ENCODE measurements at regions not wholly inside any gene's neighbourhood (a gene's known extent, or its start where the extent isn't known, plus 50 kb on each side); places are given as distances from the start of the nearest gene placed in this dataset.

DNA sequence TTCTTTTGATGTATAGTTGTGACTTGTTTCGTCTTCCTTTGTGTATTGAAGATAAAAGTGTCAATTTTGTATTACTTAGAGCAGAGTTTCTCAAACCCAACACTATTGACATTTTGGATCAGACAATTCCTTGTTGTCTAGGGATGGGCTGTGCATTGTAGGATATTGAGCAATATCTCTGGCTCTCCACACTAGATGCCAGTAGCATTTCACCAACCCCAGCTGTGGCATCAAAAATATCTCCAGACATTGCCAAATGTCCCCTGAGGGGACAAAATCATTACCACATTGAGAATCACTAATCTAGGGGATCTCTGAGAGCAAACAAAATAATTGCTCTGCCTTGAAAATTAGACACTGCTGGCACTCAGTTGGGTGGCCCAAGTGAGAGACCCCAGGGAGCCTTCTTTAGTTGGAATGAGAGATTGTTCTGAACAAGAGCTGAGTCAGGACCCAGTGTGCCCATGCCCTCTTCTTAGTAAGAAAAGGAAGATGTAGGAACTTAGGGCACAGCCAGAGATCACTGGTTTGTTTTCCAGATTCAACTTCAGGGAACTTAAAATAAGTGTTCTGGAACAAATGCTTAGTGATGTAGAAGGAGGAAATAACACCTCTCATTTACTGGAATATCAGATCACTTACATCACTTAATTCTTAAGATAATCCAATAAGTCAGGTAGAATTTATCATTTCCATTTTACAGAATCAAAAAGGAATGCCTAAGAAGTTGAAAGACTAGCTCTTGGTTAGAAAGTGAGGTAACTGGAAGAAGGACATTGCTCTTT, 466.6 kb upstream of the TNP1 start:
- TF ChIP-seq, protein P1, sequence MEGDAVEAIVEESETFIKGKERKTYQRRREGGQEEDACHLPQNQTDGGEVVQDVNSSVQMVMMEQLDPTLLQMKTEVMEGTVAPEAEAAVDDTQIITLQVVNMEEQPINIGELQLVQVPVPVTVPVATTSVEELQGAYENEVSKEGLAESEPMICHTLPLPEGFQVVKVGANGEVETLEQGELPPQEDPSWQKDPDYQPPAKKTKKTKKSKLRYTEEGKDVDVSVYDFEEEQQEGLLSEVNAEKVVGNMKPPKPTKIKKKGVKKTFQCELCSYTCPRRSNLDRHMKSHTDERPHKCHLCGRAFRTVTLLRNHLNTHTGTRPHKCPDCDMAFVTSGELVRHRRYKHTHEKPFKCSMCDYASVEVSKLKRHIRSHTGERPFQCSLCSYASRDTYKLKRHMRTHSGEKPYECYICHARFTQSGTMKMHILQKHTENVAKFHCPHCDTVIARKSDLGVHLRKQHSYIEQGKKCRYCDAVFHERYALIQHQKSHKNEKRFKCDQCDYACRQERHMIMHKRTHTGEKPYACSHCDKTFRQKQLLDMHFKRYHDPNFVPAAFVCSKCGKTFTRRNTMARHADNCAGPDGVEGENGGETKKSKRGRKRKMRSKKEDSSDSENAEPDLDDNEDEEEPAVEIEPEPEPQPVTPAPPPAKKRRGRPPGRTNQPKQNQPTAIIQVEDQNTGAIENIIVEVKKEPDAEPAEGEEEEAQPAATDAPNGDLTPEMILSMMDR (IDR thresholded peaks at IDR 0.05) = no peak
- DNase-seq (ENCODE audit: low spot score) = no peak
- Histone ChIP-seq H3K4me3 (no peak overlapping the region), H3K27ac (no peak overlapping the region)

DNA sequence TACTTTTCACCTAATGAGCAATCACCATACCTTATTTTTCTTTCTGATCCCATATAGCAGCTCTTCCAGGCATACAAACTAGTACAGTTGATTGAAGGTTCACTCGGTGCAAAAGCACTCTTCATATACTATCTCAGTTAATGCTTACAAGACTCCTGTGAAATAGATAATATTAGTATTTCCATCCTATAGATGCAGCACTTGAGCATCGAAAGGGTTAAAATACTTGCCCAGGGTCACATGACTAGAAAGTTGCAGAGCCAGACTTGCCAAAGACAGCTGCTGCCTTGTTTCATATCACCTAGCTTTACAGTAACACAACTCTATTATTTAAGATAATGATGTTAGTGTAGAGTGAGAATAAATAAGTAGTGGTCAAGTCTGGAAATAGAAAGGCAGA, 466.0 kb upstream of the TNP1 start:
- DNase-seq (ENCODE audit: low spot score) = no peak
- no peak overlapping the region for H3K27ac ChIP-seq
- no peak overlapping the region for H3K4me3 ChIP-seq
- TF ChIP-seq, protein P1 (IDR thresholded peaks at IDR 0.05) = no peak

DNA sequence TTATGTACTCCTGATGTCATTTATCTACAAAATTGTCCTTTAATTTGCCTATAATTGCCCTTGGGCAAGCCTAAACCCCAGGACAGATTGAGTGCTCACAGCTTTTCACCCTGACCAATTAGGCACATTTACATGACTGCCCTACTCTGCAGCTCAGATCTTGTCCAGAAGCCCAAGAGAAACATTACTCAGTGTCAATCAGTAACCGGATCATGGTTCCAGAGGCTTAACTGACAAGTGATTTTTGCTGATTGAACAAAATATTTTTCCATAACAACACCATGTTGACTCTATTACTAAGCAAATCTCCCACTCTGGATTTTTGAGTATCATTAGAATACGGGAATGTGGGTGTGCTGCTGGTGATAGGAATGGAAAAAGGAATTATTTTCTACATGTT, 465.4 kb upstream of the TNP1 start:
- Histone ChIP-seq H3K4me3 (no peak overlapping the region), H3K27ac (no peak overlapping the region)
- no peak for DNase-seq (ENCODE audit: low spot score)
- TF ChIP-seq, protein P1 (IDR thresholded peaks at IDR 0.05) = no peak

DNA sequence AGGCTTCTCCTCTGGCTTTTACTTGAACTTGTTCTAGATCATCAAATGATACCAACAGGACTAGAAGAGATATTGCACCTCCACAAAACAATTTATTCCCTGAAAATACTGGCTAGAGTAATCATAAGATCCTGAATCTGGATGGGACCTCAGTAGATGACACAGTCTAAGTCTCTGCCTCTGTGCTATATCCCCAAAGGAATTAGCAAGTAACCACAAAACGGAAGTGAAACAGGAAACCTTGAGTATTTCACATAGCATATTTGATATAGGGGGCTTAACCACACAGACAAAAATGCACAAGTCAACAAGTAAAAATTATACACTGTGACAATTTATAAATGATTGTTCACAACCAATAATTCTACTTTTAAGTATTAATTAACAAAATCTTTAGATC, 456.9 kb upstream of the TNP1 start:
- TF ChIP-seq, protein P1 (IDR thresholded peaks at IDR 0.05) = no peak
- DNase-seq (ENCODE audit: low spot score) = no peak
- Histone ChIP-seq H3K4me3 (no peak overlapping the region), H3K27ac (no peak overlapping the region)

- DNase-seq (ENCODE audit: low spot score) = no peak
- Histone ChIP-seq H3K4me3 (no peak overlapping the region), H3K27ac (no peak overlapping the region)
- TF ChIP-seq, protein P1 (IDR thresholded peaks at IDR 0.05) = no peak
Observed at GRCh38 chr2:217314021-217314460, 454.2 kb upstream of the TNP1 start.

- Histone ChIP-seq H3K27ac (no peak overlapping the region), H3K4me3 (no peak overlapping the region)
- DNase-seq (ENCODE audit: low spot score) = no peak
- TF ChIP-seq, protein P1 (IDR thresholded peaks at IDR 0.05) = no peak
Observed at GRCh38 chr2:217313386-217313785, 453.5 kb upstream of the TNP1 start.

GRCh38 chr2:217309056-217309455, 449.2 kb upstream of the TNP1 start:
- no peak for DNase-seq (ENCODE audit: low spot score)
- TF ChIP-seq, protein P1 (IDR thresholded peaks at IDR 0.05) = no peak
- Histone ChIP-seq H3K27ac (no peak overlapping the region), H3K4me3 (no peak overlapping the region)

Data from coronary artery (tissue), 2 donors.